NCI-H2107 (cell line): ENCODE measurements at regions not wholly inside any gene's neighbourhood (a gene's known extent, or its start where the extent isn't known, plus 50 kb on each side); places are given as distances from the start of the nearest gene placed in this dataset.

Experiments
- DNase-seq: peaks from one replicate; lab custom pipeline; 2025; lab: John Stamatoyannopoulos, UW

DNA sequence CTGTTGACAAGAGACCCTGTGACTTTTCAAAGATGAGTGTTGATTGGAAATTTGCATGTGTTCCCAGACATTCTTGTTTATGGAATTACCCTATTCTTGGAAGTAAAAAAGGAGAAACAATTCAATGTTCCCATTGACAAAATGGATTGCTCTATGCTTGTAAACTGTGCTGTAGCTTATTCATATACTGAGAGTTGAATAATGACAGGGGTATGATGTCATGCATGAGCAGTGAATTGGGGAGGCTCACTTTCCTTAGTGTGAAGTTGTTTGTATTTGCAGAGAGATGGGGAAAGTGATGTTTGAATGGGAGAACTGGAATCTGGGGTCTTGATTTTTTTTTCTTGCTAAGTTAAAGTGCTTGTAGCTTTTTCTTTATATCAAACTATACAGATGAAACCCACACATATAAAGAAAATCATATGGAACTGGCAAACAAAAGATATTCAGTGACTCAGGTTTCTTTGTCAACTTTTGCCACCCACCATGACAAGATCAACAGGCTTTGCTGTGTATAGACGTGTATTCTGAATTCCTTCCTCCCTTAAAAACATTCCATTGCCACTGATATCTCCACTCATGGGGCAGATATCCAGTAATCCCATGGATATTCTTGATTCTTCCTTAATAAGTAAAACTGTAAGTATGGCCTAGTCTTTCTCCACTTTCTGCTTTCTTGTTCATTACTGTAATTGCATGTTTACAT lies 97.8 kb upstream of the JAG1 start:
- no peak for DNase-seq

GRCh38 chr20:10774357-10774943 lies 100.7 kb upstream of the JAG1 start:
- DNase-seq: no peak

DNA sequence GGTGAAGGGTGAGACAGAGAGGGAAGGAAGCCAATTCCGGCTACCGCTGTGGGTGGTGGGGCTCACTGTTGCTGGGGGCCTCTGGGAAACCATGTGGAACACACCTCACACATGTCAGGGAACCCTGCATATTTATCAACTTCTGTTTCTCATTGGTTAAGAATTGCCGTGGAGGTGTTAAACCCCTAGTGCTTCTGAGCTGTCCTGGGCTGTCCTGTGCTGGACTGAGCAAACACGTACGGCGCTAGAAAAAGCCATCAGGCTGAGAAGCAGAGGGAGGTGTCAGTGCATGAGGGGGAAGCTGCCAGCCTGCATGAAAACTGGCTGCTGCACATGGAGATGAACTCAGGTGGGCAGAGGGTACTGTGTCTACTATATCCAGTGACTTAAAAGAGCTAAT lies 103.9 kb upstream of the JAG1 start:
- DNase-seq: no peak

DNA sequence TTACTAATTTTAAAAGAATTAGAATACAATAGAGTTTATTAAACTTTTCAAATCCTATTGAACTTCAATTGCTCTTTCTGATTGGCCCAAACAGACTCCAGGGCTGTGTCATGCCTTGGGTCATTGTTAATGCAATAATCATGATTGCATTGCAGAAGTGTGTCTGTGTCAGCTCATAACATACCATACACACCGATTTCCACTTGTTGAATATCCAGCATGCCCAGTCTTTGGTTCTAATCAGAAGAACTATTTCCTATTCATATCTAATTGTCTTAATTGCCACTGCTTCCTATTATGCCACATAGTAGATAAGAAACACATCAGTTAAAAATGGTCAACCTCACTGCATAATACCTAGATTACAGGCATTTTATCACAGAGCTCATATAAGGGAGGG lies 106.1 kb upstream of the JAG1 start:
- no peak for DNase-seq

DNA sequence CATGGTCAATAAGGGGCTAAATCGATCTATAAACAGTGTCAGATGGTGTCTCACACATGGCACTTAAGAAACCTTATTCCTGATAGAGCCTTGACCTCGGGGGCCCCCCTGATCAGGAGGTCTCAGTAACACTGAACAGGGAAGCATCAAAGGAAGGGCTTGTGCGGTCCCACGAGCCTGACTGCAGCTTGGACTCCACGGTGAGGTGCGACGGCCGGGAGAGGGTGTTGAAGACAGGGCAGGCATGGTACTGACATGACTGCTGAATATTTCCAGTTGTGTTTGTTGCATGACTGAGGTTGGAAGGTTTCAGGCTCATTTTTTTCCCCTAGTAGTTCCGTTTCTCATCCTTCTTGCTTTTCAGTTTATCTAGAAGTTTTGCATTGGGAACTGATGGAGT lies 107.1 kb upstream of the JAG1 start:
- DNase-seq: no peak

GRCh38 chr20:10781526-10781925 lies 107.7 kb upstream of the JAG1 start:
- DNase-seq: no peak

DNA sequence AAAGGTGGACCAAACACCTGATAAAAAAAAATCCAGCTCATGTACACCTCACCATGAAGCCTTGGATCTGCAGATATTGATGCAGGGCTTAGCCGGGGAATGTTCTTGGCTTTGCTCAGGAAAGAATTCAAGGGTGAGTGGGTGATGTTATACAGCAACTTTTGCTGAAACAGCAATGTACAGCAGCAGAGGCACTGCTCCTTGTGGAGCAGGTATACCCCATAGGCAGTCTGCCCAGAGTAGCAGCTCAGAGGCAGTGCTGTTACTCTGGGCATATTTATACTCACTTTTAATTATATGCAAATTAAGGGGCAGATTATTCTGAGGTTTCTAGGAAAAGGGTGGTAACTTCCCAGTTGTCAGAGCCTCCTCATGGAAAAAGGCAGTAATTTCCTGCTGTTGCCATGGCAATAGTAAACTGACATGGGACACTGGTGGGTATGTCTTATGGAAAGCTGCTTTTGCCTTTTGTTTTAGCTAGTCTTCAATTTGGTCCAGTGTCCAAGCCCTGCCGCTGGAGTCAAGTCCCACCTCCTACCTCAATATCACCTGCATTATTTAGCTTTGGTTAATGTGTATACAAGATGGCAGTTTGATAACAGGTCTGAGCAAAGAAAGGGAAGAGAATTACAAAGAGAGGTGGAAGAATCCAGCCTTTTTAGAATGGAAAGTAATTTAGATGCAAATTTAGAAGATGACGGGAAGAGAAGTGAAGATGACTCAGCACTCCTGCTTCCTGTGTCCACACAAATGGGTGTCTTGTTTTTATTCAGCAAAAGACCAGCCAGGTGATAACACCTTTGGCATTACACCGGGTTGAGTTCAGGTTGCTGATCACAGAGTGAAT lies 110.1 kb upstream of the JAG1 start:
- no peak for DNase-seq

DNA sequence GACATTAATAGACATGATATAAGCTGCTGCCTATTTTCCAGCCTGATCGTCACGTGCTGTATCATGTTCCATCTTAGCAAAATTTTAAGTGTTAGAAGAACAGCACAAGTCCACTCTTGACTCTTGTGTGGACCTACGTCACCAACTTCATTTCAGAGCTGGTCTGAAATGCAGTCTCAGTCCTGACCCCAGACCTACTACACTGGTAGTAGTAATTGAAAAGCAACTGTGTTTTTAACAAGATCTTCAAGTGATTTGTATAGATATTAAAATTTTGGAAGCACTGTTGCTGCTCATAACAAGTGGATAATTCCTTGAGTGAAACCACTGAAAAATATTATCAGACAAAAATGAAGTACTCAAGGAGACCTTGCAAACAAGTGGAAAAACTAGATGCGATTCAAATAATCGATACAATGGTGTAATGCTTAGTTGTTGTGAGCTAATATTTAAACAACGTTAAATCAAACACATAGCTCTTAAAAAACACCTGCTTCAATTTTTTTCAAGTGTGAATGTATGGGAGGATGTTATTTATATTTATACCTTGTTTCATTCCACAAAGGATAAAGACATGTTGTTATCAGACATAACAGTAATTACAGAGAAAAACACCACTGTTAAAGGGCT lies 110.9 kb upstream of the JAG1 start:
- DNase-seq: no peak

GRCh38 chr20:10786678-10787077 lies 112.9 kb upstream of the JAG1 start:
- no peak for DNase-seq

DNA sequence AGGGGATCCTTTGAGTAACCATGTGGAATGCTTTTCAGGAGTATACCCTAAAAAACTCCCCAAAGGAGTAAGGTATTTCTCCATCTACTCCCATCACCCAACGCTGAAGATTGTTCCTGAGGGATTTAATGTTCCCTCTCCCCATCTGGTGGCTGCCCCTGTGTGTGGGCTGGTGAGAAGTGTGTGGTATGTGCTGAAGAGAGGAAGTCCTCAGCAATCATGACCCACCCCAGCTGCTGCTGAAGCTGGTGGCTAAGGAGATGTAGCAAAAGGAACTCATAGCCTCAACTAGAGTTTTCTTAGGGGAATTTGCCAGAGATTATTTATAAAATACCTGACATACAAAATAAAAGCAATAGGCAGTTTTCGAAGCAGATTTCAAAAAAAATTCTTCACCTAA lies 114.3 kb upstream of the JAG1 start:
- DNase-seq: no peak

DNA sequence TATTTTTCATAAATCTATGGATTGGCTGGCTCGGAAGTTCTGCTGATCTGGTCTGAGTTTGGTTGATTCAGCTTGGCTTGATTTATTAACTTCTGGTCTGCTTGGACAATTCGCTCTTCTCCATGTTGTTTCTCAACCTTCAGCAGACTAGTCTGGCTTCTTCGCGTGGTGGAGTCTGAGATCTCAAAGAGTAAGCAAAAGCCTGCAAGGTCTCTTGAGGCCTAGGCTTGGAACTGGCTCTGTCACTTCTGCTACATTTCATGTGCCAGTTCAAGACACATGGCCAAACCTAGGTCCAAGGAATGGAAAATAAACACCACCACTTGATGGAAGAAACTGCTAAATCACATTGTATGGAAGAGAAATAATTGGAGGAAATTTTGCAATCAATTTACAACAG lies 115.1 kb upstream of the JAG1 start:
- DNase-seq: no peak

- no peak for DNase-seq
Measured at GRCh38 chr20:10789386-10789785, 115.6 kb upstream of the JAG1 start.

DNA sequence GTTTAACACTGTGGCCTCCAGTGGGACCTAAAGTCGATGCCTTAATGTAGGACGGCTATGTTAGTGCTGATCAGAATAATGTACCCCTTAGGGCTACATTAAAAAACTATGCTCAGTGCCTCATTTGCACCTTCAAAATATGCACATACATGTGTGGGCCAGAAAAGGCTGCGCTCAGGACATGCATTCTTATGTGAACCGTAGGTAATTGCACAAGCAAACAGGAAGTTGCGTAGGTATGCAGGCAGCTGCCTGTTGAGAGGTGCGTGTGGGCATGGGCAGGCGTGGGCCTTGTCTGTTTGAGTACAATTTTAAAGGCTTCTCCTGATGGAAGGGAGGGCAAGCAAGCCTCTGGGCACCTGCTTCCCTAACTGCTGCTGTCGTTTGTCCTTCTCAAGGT lies 116.2 kb upstream of the JAG1 start:
- DNase-seq: no peak

GRCh38 chr20:10792291-10792690 lies 118.5 kb upstream of the JAG1 start:
- DNase-seq: no peak

DNA sequence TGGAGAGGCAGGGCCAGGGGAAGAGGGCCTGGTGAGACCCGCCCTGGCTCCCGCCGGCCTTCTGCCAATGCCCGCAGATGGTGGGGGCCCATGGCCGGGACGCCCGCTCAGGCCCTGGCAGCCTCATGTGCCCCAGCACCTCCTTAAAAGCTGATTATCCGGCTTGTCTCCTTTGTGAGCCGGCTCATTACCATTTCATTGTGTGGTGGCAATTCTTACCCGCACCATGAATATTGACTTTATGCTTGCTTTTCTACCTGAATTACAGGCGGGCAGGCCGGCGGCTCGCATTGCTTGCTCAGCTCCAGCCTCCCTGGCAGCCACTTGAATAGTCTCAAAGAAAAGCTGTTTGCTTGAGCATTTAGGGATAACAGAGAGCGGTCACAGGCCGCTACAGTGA lies 120.0 kb upstream of the JAG1 start:
- DNase-seq: no peak

- DNase-seq: no peak
Measured at GRCh38 chr20:10794765-10795164, 121.0 kb upstream of the JAG1 start.

- no peak for DNase-seq
Measured at GRCh38 chr20:10795286-10796026, 121.7 kb upstream of the JAG1 start.

DNA sequence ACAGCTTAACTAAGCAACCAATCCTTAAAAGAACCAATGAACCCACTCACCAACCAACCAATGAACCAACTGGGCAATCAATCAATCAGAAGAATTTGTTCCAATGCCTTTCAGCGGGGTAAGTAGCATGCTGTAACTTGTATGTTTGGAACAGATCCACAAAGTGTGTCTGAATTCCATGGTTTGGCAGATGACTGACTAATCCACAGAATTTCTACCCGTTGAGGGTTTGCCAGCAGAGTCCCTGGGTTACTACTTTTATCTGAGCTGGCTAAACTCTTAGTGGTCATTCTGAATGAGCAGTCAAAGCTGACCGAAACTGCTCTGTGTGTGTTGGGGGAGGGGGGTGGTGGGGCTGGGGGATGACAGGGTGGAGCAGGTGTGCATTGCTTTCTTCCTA lies 125.0 kb upstream of the JAG1 start:
- no peak for DNase-seq

- no peak for DNase-seq
Measured at GRCh38 chr20:10799735-10800134, 125.9 kb upstream of the JAG1 start.

GRCh38 chr20:10800288-10800687 lies 126.5 kb upstream of the JAG1 start:
- DNase-seq: no peak

GRCh38 chr20:10802236-10802635 lies 128.4 kb upstream of the JAG1 start:
- no peak for DNase-seq

- DNase-seq: no peak
Measured at GRCh38 chr20:10805764-10806163, 132.0 kb upstream of the JAG1 start.
